ENCODE measurements at regions not wholly inside any gene's neighbourhood (a gene's known extent, or its start where the extent isn't known, plus 50 kb on each side); places are given as distances from the start of the nearest gene placed in this dataset.

GRCh38 chr6:92121228-92121627, 1298.1 kb downstream of the EPHA7 start:
- H3K4me1 Mint-ChIP-seq, result peaks cover 8% of the 10 kb centered on the region
- Histone ChIP-seq H3K4me1 (ENCODE audit: control insufficient read depth in 1 of 2, insufficient read depth in 2 of 2, low read length in 2 of 2) (peaks cover 3 to 9% of the 10 kb centered on the region in 2 donors), H3K27me3 (ENCODE audit: control insufficient read depth in 2 of 2, insufficient read depth in 2 of 2, low read length in 2 of 2) (no peaks in the 10 kb centered on the region), H3K36me3 (replicated peaks in 1 of 2; ENCODE audit: control insufficient read depth in 1 of 2, insufficient read depth in 2 of 2, low read length in 2 of 2) (no peaks in the 10 kb centered on the region), H3K4me3 (replicated peaks in 1 of 3; ENCODE audit: low read depth in 2 of 3, low read length in 3 of 3) (no peak overlapping the region), H3K79me2 (ENCODE audit: insufficient read depth, low read length) (no peaks in the 10 kb centered on the region), H4K20me1 (ENCODE audit: insufficient read depth, low read length) (no peaks in the 10 kb centered on the region), H3K9me3 (replicated peaks in 1 of 2; ENCODE audit: control insufficient read depth in 1 of 2, insufficient read depth in 1 of 2, low read length in 2 of 2) (no peaks in the 10 kb centered on the region), H2AFZ (ENCODE audit: insufficient read depth, low read depth, low read length, poor library complexity, severe bottlenecking) (no peak overlapping the region), H3K4me2 (replicated peaks; ENCODE audit: extremely low read depth, low read length, poor library complexity, severe bottlenecking) (no peak overlapping the region), H3K27ac (ENCODE audit: low read depth in 1 of 2, low read length in 2 of 2) (no peak overlapping the region), H3K9ac (ENCODE audit: insufficient read depth, low read length, poor library complexity, severe bottlenecking) (no peak overlapping the region)
- WGBS (ENCODE audit: insufficient coverage), result no CpG with 5 or more reads among the region's 2 CpGs
- peaks cover 0 to 2% (median 0%) of the 10 kb centered on the region in 7 donors for H3K9me3 Mint-ChIP-seq
- H3K27me3 Mint-ChIP-seq (ENCODE audit: low read depth in 3 of 3), result no peaks in the 10 kb centered on the region
- no peak for TF ChIP-seq CTCF (IDR thresholded peaks at IDR 0.05)
- no peak overlapping the region for H3K27ac Mint-ChIP-seq
- intact Hi-C loops (cut with micrococcal nuclease), result no loop called here
- DNase-seq, result no peak
- H3K4me3 Mint-ChIP-seq, result no peak overlapping the region
- no peaks in the 10 kb centered on the region for H3K36me3 Mint-ChIP-seq

- peaks cover 31 to 36% of the 10 kb centered on the region in 2 donors for H3K4me1 ChIP-seq (ENCODE audit: control insufficient read depth in 1 of 2, insufficient read depth in 2 of 2, low read length in 2 of 2)
- H3K4me3 ChIP-seq (replicated peaks in 1 of 3; ENCODE audit: low read depth in 2 of 3, low read length in 3 of 3), result no peak overlapping the region
- H2AFZ ChIP-seq (ENCODE audit: insufficient read depth, low read depth, low read length, poor library complexity, severe bottlenecking), result no peak overlapping the region
- H3K4me2 ChIP-seq (replicated peaks; ENCODE audit: extremely low read depth, low read length, poor library complexity, severe bottlenecking), result no peak overlapping the region
- no peaks in the 10 kb centered on the region for H3K27me3 Mint-ChIP-seq (ENCODE audit: low read depth in 3 of 3)
- H3K4me1 Mint-ChIP-seq, result peaks cover 32% of the 10 kb centered on the region
- H3K9me3 ChIP-seq (replicated peaks in 1 of 2; ENCODE audit: control insufficient read depth in 1 of 2, insufficient read depth in 1 of 2, low read length in 2 of 2), result no peaks in the 10 kb centered on the region
- no peak overlapping the region for H3K9ac ChIP-seq (ENCODE audit: insufficient read depth, low read length, poor library complexity, severe bottlenecking)
- DNase-seq, result no peak
- peaks cover 0 to 2% (median 0%) of the 10 kb centered on the region in 7 donors for H3K9me3 Mint-ChIP-seq
- H3K4me3 Mint-ChIP-seq, result no peak overlapping the region
- intact Hi-C loops (cut with micrococcal nuclease), result no loop called here
- H3K79me2 ChIP-seq (ENCODE audit: insufficient read depth, low read length), result no peaks in the 10 kb centered on the region
- TF ChIP-seq CTCF (IDR thresholded peaks at IDR 0.05), result no peak
- no peaks in the 10 kb centered on the region for H3K36me3 ChIP-seq (replicated peaks in 1 of 2; ENCODE audit: control insufficient read depth in 1 of 2, insufficient read depth in 2 of 2, low read length in 2 of 2)
- H3K27me3 ChIP-seq (ENCODE audit: control insufficient read depth in 2 of 2, insufficient read depth in 2 of 2, low read length in 2 of 2), result no peaks in the 10 kb centered on the region
- H4K20me1 ChIP-seq (ENCODE audit: insufficient read depth, low read length), result no peaks in the 10 kb centered on the region
- no peak overlapping the region for H3K27ac ChIP-seq (ENCODE audit: low read depth in 1 of 2, low read length in 2 of 2)
- no CpG with 5 or more reads among the region's 1 CpG for WGBS (ENCODE audit: insufficient coverage)
- no peaks in the 10 kb centered on the region for H3K36me3 Mint-ChIP-seq
- H3K27ac Mint-ChIP-seq, result no peak overlapping the region
Observed at GRCh38 chr6:92117800-92118199, 1301.6 kb downstream of the EPHA7 start.
